Umbilical cord (tissue), 1 donor: ENCODE measurements at regions not wholly inside any gene's neighbourhood (a gene's known extent, or its start where the extent isn't known, plus 50 kb on each side); places are given as distances from the start of the nearest gene placed in this dataset.

Source experiments
- DNase-seq: peaks from one replicate; pipeline ENCODE4 v3.0.0-alpha.2; 2015; ENCODE audit warnings: low spot score

DNA sequence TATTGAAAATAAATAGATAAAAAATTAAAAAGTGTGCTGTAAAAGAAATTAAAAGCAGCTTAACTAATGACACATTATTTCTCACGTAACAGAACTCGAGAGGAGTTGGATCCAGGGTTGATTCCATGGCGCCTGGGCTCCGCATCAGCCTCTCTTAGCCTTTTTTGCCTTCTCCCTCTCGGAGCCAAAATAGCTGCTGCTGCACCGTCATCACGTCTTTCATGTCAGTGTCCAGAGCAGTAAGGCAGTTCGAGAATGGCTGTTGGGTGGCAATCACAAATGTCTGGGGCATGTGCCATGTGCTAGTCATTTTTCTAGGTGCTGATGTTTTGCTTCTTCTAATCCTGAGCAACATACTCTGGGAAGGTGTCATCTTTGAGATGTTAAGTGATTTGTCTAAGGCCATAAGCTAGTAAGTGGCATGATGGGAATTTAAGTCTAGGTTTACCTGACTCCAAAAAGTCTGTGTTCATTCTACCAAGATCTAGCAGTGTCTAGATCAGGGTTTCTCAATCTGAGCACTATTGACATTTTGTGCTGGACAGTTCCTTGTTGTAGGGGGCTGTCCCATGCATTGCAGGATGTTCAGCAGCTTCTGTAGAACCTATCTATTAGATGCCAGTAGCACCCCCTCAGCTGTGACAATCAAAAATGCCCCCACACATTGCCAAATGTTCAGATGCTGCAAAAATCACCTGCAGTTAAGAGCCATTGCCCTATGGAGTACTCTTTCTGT lies 280.4 kb downstream of the HAPSTR1 start:
- DNase-seq, result no peak

DNA sequence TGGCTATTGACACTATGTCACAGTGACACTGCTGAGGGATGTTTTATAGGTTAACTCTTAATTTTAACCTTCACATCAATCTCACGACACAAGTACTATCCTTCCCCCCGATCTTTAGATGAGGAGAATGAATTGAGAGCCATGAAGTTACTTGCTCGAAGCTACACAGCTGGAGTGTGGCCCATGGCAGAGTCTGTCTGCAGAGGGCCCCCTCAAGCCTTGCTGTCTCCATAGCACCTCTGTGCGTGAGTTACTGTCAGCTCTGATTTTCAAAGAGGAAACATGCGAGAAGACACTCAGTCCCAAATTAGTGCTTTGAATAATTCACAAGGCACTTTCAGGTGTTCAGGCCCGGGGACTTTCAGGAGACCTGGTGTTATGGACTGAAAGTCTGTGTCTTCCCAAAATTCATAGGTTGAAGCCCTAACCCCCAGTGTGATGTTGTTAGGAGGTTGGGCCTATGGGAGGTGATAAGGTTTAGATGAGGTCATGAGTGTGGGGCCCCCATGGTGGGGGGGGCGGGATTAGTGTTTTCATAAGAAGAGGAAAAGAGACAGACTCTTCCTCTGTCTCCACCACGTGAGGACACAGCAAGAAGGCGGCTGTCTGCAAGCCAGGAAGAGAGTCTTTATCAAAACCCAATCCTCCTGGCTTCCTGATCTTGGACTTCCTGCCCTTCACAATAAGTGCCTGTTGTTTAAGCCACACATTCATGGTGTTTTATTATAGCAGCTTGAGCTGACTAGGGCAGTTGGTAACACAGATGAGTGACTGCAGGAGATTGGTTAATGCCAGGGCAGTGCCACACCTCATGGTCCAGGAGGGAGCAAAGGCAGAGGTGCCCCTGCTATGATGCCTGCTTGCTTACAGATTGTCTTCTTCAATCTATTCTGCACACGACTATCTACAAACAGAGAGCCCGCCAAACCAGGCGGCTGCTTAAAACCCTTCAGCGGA lies 281.8 kb downstream of the HAPSTR1 start:
- DNase-seq, result no peak

DNA sequence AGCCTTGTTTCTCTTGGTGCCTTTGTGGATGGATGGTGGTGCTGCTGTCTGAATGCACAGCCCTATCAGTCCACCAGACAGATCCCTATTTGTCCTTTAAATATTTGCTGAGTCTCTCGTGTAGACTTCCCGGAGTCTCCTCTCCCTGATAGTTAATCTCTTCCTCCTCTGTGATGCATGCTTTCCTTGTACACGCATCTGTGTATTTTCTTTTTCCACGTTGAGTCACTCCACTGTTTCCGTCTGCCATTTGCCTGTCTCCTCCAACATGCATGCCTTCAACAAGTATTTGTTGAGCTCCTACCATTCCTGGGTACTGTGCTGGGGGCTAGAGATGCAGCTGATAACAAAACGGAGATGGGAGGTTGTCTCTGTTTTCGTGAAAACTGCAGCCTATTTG lies 282.6 kb downstream of the HAPSTR1 start:
- no peak for DNase-seq

DNA sequence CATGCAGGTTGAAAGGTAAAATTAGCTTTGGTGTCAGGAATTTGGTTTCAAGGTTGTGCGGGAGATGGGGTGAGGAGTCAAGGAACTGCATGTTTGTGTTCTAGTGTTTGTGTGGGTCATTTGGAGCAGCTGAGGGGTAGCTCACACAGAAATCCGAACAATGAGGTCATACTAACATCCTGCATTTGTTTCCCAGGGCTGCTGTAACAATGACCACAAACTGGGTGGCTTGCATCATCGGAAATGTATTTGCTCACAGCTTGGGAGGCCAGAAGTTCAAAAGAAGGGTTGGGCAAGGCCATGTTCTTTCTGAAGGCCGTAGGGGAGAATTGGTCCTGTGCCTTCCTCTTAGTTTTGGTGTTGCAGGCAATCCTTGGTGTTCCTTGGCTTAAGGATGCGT lies 287.4 kb downstream of the HAPSTR1 start:
- peak; percentile 22 for DNase-seq

DNA sequence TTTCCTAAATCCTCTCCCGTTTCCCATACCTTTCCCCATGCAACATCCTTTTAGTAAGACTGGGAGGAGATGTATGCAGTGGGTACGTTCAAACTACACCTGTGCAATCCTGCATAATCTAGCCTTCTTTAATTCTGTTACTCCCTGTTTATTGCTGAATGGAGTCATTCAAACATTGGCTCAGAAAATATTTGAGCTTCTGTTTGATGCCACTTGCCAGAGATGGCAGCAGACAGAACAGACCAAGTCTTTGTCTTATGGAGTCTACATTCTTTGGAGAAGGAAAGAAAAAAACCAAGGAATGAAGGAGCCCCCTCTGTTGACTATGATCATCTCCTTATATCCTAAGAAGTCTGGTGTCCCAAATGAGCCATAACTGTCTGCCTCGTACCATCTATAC lies 288.8 kb downstream of the HAPSTR1 start:
- no peak for DNase-seq

DNA sequence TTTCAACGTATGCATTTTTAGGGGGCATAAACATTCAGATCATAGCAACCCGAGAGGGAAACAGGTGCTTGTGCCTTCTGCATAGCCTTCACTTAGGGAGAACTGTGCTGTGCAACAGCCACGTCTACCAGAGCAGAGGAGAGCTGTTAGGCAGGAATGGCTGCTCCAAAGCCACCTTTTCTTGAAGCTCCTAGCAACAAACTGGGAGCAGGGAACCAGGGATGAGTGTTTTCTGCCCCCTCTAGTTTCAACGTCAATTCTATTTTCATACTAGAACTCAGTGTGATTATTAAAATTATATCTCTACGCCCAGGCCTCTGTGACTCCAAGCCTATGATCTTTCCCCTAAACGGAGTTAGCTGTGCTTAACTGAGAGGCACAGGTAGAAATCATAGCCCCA lies 290.0 kb downstream of the HAPSTR1 start:
- DNase-seq, result no peak

DNA sequence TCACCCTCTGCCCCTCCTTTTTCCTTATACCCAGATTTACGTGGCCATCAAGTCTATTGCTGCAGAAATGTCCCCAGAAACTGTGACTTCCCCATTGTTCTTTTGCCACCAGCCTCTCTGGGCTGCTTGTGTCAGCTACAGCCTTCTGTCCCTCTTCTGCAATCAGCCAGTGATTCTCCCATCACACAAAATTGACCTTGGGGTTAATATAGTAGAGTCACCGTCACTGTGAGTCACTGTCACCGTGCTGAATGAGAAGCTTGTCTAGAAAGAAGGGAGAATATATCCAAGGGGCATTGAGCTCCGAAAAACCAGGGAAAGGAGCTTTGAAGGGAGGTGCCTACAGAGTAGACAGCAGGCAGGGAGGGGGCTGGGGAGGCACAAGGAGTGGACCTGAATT lies 290.5 kb downstream of the HAPSTR1 start:
- DNase-seq, result no peak

DNA sequence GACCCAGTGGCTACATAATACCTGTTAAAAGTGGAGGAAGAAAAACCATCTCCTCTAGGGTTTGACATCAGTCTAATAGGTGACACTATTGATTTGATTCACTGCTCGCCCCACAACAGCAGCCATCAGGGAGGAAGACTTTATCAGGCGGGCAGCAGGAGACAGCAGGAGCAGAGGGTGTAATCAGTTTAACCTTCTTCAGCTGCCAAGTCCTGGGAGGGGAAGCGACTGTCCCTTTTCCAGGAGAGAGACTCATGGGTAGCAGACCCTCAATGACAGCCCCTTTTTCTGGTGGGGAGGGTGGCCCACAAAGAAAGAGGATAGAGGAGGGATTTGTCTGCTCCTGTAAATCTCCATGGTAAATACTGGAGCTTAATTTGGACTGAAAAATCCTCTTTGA lies 291.8 kb downstream of the HAPSTR1 start:
- no peak for DNase-seq

DNA sequence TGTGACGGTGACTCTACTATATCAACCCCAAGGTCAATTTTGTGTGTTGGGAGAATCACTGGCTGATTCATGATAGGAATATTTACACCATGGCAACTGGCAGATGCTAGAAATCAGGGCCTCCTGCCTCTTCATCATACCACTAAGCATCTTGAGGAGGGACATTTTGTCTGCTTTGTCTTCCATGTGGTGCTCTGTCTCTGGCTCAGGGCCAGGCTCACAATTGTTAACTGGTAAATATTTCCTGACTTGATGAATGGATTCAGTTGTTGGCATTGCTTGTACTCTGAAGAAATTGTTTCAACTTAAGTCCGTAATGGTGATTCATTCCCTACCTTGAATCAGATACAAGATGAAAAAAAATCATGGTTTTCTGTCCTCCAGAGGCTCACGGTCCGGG lies 292.7 kb downstream of the HAPSTR1 start:
- DNase-seq, result no peak

DNA sequence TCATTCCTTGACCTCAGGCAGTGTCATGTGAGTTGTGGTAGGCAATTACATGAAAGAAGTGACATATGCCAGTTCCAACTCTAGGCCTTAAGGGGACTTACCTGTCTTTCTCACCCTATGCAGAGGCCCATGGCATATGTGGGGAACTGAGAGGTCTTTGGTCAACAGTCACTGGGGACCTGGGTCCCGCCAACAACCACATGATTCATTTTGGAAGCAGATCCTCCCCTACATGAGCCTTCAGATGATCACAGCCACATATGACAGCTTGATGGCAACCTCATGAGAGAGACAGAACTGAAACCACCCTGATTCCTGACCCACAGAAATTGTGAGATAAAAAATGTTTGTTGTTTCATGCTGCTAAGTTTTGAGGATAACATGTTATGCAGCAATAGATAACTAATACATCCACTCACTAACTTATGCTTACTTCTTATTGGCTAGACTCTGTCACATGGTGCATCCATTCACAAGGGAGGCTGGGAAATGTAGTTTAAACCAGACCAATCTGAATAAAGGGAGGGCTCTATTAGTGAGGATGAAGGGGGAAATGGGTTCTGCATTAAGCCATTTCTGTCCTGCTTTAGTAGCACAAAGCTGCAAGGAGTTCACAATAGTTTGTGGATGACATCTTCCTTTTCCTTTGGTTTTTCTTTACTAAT lies 298.2 kb downstream of the HAPSTR1 start:
- no peak for DNase-seq

DNA sequence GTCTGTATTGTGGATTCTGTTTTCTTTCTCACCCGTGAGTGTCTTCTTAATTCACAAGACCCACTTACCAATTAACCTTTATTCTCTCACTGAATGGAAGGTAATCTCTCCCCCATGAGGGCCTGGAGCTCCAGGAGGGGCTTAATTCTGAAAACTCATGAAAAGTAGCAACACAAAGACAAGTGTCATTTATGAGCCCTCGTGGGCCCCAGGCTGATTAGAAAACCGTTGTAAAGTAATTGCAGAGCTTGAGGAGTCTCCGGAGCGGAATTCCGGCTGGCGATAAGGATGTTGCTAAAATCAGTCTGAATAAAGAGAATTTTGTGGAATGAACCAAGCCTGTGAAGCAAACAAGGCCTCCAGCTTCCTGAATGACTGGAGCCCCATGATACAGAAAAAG lies 301.5 kb downstream of the HAPSTR1 start:
- DNase-seq, result no peak

DNA sequence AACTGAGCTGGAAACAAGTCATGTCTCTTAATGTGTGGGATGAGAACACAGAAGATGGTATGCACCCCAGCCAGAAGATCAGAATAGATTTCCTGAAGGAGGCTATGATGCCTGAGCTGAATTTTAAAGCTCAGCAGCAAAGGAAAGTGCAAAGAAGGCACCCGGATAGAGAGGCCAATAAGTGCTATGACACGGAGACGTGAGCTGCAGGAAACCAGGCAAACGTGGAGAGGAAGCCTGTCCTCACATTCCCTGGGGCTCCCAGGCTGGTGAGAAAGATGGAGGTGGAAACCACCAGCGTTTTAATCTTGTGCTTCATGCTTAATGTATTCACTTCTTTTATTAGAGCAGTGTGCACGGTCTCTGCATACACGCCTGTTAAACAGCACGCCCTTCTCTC lies 302.1 kb downstream of the HAPSTR1 start:
- DNase-seq, result no peak

DNA sequence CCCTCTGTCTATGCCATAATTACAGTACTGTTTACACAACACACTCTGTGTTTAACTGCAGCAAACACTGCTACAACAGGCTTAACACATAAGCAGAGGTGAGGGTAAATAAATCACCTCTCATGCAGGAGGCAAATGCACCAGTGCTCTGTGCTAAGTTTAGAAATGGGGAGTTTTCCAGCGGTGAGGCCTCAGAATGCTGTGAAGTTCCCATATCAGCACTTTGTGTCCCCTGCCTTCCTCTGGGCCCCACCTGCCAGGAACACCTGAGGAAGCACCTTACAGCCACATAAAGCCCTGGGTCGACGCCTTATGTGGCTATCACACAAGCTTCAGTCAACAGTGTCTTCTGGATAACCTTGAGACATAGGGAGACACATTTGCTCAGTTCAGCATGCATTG lies 304.5 kb downstream of the HAPSTR1 start:
- no peak for DNase-seq

DNA sequence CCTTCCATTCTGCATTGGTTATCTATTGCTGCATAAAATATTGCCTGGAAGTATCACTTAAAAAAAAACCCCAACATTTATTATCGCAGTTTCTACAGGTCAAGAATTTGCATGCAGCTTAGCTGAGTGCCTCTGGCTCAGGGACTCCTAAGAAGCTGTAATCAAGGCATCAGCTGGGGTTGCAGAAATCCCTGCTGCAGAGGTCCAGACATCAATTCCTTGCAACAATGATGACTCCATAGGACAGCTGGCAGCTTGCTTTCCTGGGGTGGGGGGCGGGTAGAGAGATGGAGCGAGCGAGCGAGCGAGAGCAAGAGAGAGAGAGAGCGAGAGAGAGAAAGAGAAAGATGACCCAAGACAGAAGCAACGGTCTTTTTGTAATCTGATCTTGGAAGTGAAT lies 308.1 kb downstream of the HAPSTR1 start:
- no peak for DNase-seq

DNA sequence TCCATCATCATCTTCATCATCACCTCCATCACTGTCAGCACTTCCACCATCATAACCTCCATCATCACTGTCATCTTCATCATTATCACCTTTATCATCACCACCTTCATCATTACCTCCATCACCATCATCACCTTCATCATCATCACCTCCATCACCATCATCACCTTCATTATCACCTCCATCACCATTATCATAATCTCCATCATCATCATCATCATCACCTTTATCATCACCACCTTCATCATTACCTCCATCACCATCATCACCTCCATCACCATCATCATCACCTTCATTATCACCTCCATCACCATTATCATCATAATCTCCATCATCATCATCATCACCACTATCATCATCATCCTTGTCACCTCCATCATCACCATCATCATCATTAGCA lies 309.7 kb downstream of the HAPSTR1 start:
- no peak for DNase-seq

DNA sequence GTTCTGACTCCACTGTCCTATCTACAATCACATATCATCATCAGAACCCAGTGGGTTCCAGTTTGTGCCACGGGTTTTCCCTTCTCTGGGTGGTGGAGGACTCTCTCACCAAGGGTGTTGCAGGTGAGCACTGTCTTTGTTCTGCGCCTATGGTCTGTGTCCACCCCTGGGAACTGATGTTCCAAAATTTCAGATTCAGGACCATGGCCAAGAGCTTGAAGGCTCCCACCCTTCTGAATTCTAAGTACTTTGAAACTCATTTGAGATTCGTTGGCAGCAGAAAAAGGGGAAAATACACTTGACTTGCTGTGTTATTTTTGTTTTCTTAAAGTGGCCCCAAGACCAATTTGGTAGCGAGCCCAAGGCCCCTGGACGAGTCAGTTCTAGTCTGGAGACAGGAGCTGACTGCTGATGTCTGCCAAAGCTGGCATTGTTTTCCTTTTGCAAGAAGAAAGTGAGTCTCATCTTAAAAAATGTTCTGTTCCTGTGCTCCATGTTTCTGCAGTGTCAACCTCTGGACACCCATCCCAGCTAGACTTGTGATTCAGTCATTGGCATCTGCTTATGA lies 310.9 kb downstream of the HAPSTR1 start:
- DNase-seq, result no peak

DNA sequence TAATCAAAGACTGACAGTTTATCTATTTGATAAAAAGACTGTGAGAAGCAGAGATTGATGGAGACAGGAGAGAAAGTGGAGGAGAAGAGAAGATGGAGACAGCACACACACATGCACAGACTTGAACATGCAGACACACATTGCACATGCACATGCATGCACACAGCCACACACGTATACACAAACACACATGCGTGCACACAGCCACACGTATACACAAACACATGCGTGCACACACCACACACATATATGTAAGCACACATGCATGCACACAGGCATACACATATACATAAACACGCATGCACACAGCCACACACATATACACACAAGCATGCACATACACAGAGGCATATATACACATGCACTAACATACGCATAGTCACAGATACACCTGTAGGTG lies 313.4 kb downstream of the HAPSTR1 start:
- no peak for DNase-seq

DNA sequence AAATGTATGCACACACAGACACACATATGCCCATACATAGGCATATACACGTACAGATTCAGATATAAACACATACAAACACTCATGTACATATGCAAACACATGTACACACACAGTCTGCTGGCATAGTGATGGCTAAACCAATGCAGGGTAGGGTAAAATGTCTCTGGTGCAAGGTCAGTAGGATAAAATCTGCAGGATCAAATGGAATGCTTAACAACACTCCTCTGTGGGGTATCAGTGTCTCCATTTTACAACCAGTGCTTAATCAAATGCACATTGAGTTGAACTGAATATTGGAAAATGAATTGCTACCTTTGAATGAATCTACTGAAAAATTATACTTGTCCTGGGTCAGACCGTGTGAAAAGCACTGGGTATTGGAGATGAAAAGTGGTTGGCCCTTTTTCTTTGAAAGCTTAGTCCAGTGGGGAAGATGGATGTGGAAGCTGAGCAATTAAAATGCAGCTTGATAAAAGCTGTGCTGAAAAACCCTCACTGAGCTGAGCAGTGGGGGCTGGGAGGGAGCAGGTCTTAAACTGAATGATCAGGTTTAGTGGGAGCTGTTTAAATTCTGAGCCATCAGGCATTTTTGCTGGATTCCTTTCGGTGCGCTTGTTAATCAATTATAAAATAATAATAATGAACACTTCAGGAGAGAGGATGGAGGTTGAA lies 314.7 kb downstream of the HAPSTR1 start:
- DNase-seq, result no peak

DNA sequence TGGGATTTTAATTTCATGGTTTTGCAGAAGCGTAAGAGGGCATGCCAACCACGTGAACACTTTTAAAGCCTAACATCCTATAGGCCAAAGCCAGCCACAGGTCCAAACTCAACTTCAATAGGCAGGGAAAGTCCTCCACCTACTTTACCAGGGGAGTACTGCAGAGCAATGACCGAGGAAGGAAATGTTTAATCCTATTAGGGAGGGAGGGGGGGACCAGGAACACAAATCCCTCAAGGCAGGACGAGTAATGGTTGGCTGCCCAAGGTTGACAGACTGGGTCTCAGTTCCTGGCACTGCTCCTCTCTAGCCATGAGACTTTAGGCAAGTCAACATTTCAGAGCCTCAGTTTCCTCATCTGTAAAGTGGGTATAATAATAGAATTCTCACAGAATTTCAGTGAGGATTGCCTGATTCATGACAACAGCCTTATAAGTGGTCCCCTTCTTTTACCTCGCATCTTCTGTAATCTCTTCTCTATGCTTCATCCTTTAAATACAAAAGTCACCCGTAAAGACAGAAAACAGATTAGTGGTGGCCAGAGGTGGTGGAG lies 315.8 kb downstream of the HAPSTR1 start:
- no peak for DNase-seq

DNA sequence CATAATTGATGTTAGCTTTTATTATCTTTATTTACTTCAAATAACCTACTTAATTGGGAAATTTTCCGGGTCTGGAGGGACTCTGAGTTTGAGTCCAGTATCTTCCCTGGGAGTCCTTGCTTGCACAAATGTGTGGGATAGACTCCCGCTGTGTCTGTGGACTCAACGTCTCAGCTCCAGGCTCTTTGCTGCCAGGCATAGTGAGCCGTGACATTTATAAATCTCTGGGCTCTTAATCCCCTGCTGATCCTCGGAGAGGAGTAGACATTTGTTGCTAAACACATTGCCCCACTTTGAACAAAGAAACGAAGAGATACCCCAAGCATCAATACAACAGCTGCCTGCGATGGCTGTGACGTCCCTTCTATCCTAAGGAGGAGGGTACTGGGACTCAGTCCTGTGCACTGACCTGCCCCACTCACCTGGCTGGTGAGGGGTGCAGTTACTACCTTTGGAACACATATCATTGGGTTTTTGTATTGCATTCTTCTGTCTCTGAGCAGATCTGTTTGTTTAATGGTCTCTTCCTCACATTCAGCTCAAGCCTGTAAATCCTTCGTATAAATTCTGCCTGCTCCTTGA lies 316.9 kb downstream of the HAPSTR1 start:
- DNase-seq, result peak; percentile 1
